ENCODE measurements at regions not wholly inside any gene's neighbourhood (a gene's known extent, or its start where the extent isn't known, plus 50 kb on each side); places are given as distances from the start of the nearest gene placed in this dataset.

- peaks cover 0 to 4% (median 0%) of the 10 kb centered on the region in 5 donors for H3K4me1 ChIP-seq (ENCODE audit: control insufficient read depth in 5 of 5, insufficient read depth in 5 of 5, low read length in 5 of 5)
- H3K27me3 ChIP-seq (ENCODE audit: control insufficient read depth in 3 of 3, insufficient read depth in 3 of 3, low read length in 2 of 3) = no peaks in the 10 kb centered on the region
- ATAC-seq (ENCODE audit: insufficient read depth, low FRiP score) (no peak), DNase-seq (no peak)
- TF ChIP-seq CTCF (IDR thresholded peaks at IDR 0.05; ENCODE audit: control extremely low read depth, extremely low read depth) = no peak
- H3K9me3 ChIP-seq (ENCODE audit: control insufficient read depth in 4 of 4, insufficient read depth in 3 of 4, low read length in 3 of 4) = peaks cover 0 to 10% (median 0%) of the 10 kb centered on the region in 4 donors
- no peak overlapping the region for H3K4me3 ChIP-seq
- H3K9ac ChIP-seq (ENCODE audit: insufficient read depth in 1 of 2, low read length in 2 of 2) = no peak overlapping the region
- H3K27ac ChIP-seq (ENCODE audit: low read depth in 1 of 2, low read length in 1 of 2) = no peak overlapping the region
- H3K36me3 ChIP-seq (ENCODE audit: control insufficient read depth in 4 of 4, insufficient read depth in 4 of 4, low read length in 4 of 4) = no peaks in the 10 kb centered on the region
Observed at GRCh38 chr10:90604636-90605035, 253.2 kb downstream of the HTR7 start.

- Histone ChIP-seq H3K4me1 (ENCODE audit: control insufficient read depth in 5 of 5, insufficient read depth in 5 of 5, low read length in 5 of 5) (peaks cover 0 to 4% (median 0%) of the 10 kb centered on the region in 5 donors), H3K9ac (ENCODE audit: insufficient read depth in 1 of 2, low read length in 2 of 2) (no peak overlapping the region), H3K36me3 (ENCODE audit: control insufficient read depth in 4 of 4, insufficient read depth in 4 of 4, low read length in 4 of 4) (no peaks in the 10 kb centered on the region), H3K4me3 (no peak overlapping the region), H3K27ac (ENCODE audit: low read depth in 1 of 2, low read length in 1 of 2) (no peak overlapping the region), H3K9me3 (ENCODE audit: control insufficient read depth in 4 of 4, insufficient read depth in 3 of 4, low read length in 3 of 4) (peaks cover 0 to 8% (median 0%) of the 10 kb centered on the region in 4 donors), H3K27me3 (ENCODE audit: control insufficient read depth in 3 of 3, insufficient read depth in 3 of 3, low read length in 2 of 3) (no peaks in the 10 kb centered on the region)
- WGBS, 2 donors = 66 to 73% methylated on average over 3 of the region's 3 CpGs
- TF ChIP-seq CTCF (IDR thresholded peaks at IDR 0.05; ENCODE audit: control extremely low read depth, extremely low read depth) = no peak
- ATAC-seq (ENCODE audit: insufficient read depth, low FRiP score) (no peak), DNase-seq (no peak)
Observed at GRCh38 chr10:90605506-90605905, 252.3 kb downstream of the HTR7 start.

GRCh38 chr10:90612276-90612675 lies 245.6 kb downstream of the HTR7 start:
- no peaks in the 10 kb centered on the region for H3K4me1 ChIP-seq (ENCODE audit: control insufficient read depth in 5 of 5, insufficient read depth in 5 of 5, low read length in 5 of 5)
- no peak for TF ChIP-seq CTCF (IDR thresholded peaks at IDR 0.05; ENCODE audit: control extremely low read depth, extremely low read depth)
- no peaks in the 10 kb centered on the region for H3K9me3 ChIP-seq (ENCODE audit: control insufficient read depth in 4 of 4, insufficient read depth in 3 of 4, low read length in 3 of 4)
- no peak for DNase-seq
- no peak overlapping the region for H3K4me3 ChIP-seq
- peaks cover 0 to 4% (median 0%) of the 10 kb centered on the region in 3 donors for H3K27me3 ChIP-seq (ENCODE audit: control insufficient read depth in 3 of 3, insufficient read depth in 3 of 3, low read length in 2 of 3)
- no peak overlapping the region for H3K9ac ChIP-seq (ENCODE audit: insufficient read depth in 1 of 2, low read length in 2 of 2)
- no peaks in the 10 kb centered on the region for H3K36me3 ChIP-seq (ENCODE audit: control insufficient read depth in 4 of 4, insufficient read depth in 4 of 4, low read length in 4 of 4)
- ATAC-seq (ENCODE audit: insufficient read depth, low FRiP score) = no peak
- H3K27ac ChIP-seq (ENCODE audit: low read depth in 1 of 2, low read length in 1 of 2) = no peak overlapping the region
- 71 to 75% methylated on average over 3 of the region's 3 CpGs for WGBS, 2 donors

GRCh38 chr10:90614631-90615030 lies 243.2 kb downstream of the HTR7 start:
- DNase-seq = no peak
- no peaks in the 10 kb centered on the region for H3K4me1 ChIP-seq (ENCODE audit: control insufficient read depth in 5 of 5, insufficient read depth in 5 of 5, low read length in 5 of 5)
- no peak overlapping the region for H3K9ac ChIP-seq (ENCODE audit: insufficient read depth in 1 of 2, low read length in 2 of 2)
- ATAC-seq (ENCODE audit: insufficient read depth, low FRiP score) = no peak
- H3K9me3 ChIP-seq (ENCODE audit: control insufficient read depth in 4 of 4, insufficient read depth in 3 of 4, low read length in 3 of 4) = no peaks in the 10 kb centered on the region
- H3K4me3 ChIP-seq = no peak overlapping the region
- TF ChIP-seq CTCF (IDR thresholded peaks at IDR 0.05; ENCODE audit: control extremely low read depth, extremely low read depth) = no peak
- no peak overlapping the region for H3K27ac ChIP-seq (ENCODE audit: low read depth in 1 of 2, low read length in 1 of 2)
- 88 to 91% methylated on average over 1 of the region's 1 CpG for WGBS, 2 donors
- peaks cover 0 to 6% (median 2%) of the 10 kb centered on the region in 3 donors for H3K27me3 ChIP-seq (ENCODE audit: control insufficient read depth in 3 of 3, insufficient read depth in 3 of 3, low read length in 2 of 3)
- no peaks in the 10 kb centered on the region for H3K36me3 ChIP-seq (ENCODE audit: control insufficient read depth in 4 of 4, insufficient read depth in 4 of 4, low read length in 4 of 4)
